ENCODE measurements at regions not wholly inside any gene's neighbourhood (a gene's known extent, or its start where the extent isn't known, plus 50 kb on each side); places are given as distances from the start of the nearest gene placed in this dataset.

- no peak for TF ChIP-seq CTCF (IDR thresholded peaks at IDR 0.05; ENCODE audit: poor library complexity, severe bottlenecking)
- no peak for TF ChIP-seq POLR2AphosphoS5 (IDR thresholded peaks at IDR 0.05)
- no peak for TF ChIP-seq EP300 (conservative IDR thresholded peaks at IDR 0.05; ENCODE audit: poor library complexity, severe bottlenecking)
- TF ChIP-seq SMC3 (conservative IDR thresholded peaks at IDR 0.05; ENCODE audit: poor library complexity), result no peak
- no peak for TF ChIP-seq EZH2 (IDR thresholded peaks at IDR 0.05; ENCODE audit: borderline replicate concordance, insufficient read depth, low read length, poor library complexity, severe bottlenecking)
- no peak for TF ChIP-seq RAD21 (conservative IDR thresholded peaks at IDR 0.05)
- no peak for TF ChIP-seq REST (IDR thresholded peaks at IDR 0.05; ENCODE audit: borderline replicate concordance)
These were observed 126.7 kb downstream of the WDR11 start for GRCh38 chr10:120977897-120978296.
